ENCODE measurements at regions not wholly inside any gene's neighbourhood (a gene's known extent, or its start where the extent isn't known, plus 50 kb on each side); places are given as distances from the start of the nearest gene placed in this dataset.

- ChIA-PET CTCF (no interaction called here), POLR2A (no interaction called here)
- Histone ChIP-seq H3K4me2 (ENCODE audit: insufficient read depth, low read length) (no peak overlapping the region), H3K27me3 (ENCODE audit: control insufficient read depth in 2 of 2, insufficient read depth in 2 of 2, low read length in 2 of 2) (no peaks in the 10 kb centered on the region), H3K27ac (ENCODE audit: insufficient read depth, low read depth, low read length) (no peak overlapping the region), H3K9me1 (replicated peaks; ENCODE audit: control insufficient read depth, extremely low read depth, insufficient read depth, low read length) (no peaks in the 10 kb centered on the region), H3K4me1 (ENCODE audit: control insufficient read depth, extremely low read depth, insufficient read depth, low read length) (no peaks in the 10 kb centered on the region), H3K79me2 (ENCODE audit: control insufficient read depth, insufficient read depth, low read length) (no peaks in the 10 kb centered on the region), H2AFZ (ENCODE audit: low read depth, low read length) (no peak overlapping the region), H4K20me1 (replicated peaks; ENCODE audit: control insufficient read depth, extremely low read depth, insufficient read depth, low read length) (no peaks in the 10 kb centered on the region), H3K9me3 (replicated peaks; ENCODE audit: control insufficient read depth, insufficient read depth, low read length) (no peaks in the 10 kb centered on the region), H3K36me3 (ENCODE audit: control insufficient read depth in 2 of 2, extremely low read depth in 1 of 2, insufficient read depth in 2 of 2, low read length in 2 of 2) (no peaks in the 10 kb centered on the region), H3K9ac (replicated peaks; ENCODE audit: extremely low read depth, insufficient read depth, low read length) (no peak overlapping the region), H3K4me3 (replicated peaks in 1 of 3; ENCODE audit: insufficient read depth in 1 of 3, low read depth in 1 of 3, low read length in 3 of 3) (no peak overlapping the region)
- intact Hi-C loops (cut with micrococcal nuclease) (no loop called here), dilution Hi-C loops (cut with MboI; ENCODE audit: extremely low pct_ligation_motif_present, low sequenced_read_pairs) (no loop called here)
- DNase-seq (ENCODE audit: low read depth, low spot score) = no peak
- no TSS peak for BruUV-seq (replicated peaks)
- no peak for FAIRE-seq
- TF ChIP-seq MAX (IDR thresholded peaks at IDR 0.05; ENCODE audit: insufficient read depth, insufficient read length) = no peak
- no peak for TF ChIP-seq POLR2AphosphoS5 (IDR thresholded peaks at IDR 0.05; ENCODE audit: insufficient read depth, low read depth, low read length)
- no peak for TF ChIP-seq GATA2 (IDR thresholded peaks at IDR 0.05; ENCODE audit: insufficient read depth, insufficient read length, low read depth, low read length)
- TF ChIP-seq EZH2 (IDR thresholded peaks at IDR 0.05; ENCODE audit: borderline replicate concordance, low read depth, low read length, severe bottlenecking) = no peak
- TF ChIP-seq JUN (IDR thresholded peaks at IDR 0.05; ENCODE audit: borderline replicate concordance, insufficient read depth, insufficient read length, low read depth) = no peak
- TF ChIP-seq FOS (IDR thresholded peaks at IDR 0.05; ENCODE audit: borderline replicate concordance, insufficient read depth, low read length) = no peak
- no peak for TF ChIP-seq CTCF (IDR thresholded peaks at IDR 0.05; ENCODE audit: extremely low read depth in 1 of 2, insufficient read depth in 1 of 2, low read depth in 1 of 2, low read length in 2 of 2)
- no peak for TF ChIP-seq POLR2A (IDR thresholded peaks at IDR 0.05; ENCODE audit: low read depth, low read length)
- TF ChIP-seq MYC (IDR thresholded peaks at IDR 0.05; ENCODE audit: low read depth, low read length) = no peak
Measured at GRCh38 chr2:103293742-103294077, 531.9 kb downstream of the TMEM182 start.

Data from endothelial cell of umbilical vein (primary cell).